Fibroblast of mammary gland (primary cell): ENCODE measurements at regions not wholly inside any gene's neighbourhood (a gene's known extent, or its start where the extent isn't known, plus 50 kb on each side); places are given as distances from the start of the nearest gene placed in this dataset.

Experiments used
- DNase-seq: peaks from one replicate; pipeline ENCODE4 v3.0.0-alpha.2; 2010; ENCODE audit warnings: low read depth
- H3K4me3 ChIP-seq: 2 replicates; pipeline ENCODE4 v1.5.1; 2011; ENCODE audit warnings: low read depth, mild to moderate bottlenecking, low read length, moderate library complexity; ENCODE audit not compliant: control insufficient read depth
- TF ChIP-seq, protein P1 (sequence below): conservative IDR thresholded peaks from 2 replicates; pipeline ENCODE4 v1.5.1; 2011; ENCODE audit warnings: low read depth, low read length, inconsistent platforms; ENCODE audit not compliant: control insufficient read depth, insufficient read depth

DNA sequence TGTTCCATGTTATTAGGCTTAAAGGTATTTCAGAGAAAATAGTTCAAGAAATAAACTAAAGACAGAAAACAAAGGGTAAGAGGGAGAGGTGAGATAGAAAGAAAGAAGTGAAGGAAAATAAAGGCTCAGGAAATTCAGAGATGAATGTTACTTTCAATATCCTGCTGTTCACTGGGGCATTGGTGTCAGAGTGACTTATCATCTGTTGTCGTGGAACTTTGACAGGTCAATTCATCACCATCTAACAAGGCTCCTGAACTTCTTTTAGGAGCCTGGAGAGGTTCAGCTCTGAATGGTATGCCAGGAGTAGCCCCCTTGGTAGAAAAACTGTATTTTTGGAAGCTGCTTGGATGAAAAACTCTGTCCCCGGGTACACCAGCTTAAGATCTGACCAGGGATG, 100.1 kb downstream of the KLF6 start:
- TF ChIP-seq, protein P1, sequence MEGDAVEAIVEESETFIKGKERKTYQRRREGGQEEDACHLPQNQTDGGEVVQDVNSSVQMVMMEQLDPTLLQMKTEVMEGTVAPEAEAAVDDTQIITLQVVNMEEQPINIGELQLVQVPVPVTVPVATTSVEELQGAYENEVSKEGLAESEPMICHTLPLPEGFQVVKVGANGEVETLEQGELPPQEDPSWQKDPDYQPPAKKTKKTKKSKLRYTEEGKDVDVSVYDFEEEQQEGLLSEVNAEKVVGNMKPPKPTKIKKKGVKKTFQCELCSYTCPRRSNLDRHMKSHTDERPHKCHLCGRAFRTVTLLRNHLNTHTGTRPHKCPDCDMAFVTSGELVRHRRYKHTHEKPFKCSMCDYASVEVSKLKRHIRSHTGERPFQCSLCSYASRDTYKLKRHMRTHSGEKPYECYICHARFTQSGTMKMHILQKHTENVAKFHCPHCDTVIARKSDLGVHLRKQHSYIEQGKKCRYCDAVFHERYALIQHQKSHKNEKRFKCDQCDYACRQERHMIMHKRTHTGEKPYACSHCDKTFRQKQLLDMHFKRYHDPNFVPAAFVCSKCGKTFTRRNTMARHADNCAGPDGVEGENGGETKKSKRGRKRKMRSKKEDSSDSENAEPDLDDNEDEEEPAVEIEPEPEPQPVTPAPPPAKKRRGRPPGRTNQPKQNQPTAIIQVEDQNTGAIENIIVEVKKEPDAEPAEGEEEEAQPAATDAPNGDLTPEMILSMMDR = no peak
- DNase-seq = no peak
- no peak overlapping the region for H3K4me3 ChIP-seq

DNA sequence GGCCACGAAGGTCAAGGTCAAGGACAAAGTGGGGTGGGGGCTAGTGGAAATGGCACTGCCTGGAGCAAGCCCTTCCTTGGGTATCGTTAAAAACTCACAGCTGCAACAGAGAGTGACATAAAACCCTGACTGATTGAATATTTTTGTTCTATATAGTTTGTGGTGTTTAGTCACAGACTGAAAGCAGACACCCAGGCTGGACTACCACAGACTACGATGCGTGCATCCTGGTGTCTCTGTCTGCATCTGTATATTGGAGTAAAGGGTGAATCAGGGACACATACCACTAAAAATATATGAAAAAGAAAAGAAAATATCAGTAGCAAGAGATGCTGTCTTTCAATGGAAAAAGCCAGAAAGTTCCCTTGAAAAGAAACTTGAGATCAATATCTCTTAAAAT, 101.4 kb downstream of the KLF6 start:
- DNase-seq = no peak
- TF ChIP-seq, protein P1 = no peak

DNA sequence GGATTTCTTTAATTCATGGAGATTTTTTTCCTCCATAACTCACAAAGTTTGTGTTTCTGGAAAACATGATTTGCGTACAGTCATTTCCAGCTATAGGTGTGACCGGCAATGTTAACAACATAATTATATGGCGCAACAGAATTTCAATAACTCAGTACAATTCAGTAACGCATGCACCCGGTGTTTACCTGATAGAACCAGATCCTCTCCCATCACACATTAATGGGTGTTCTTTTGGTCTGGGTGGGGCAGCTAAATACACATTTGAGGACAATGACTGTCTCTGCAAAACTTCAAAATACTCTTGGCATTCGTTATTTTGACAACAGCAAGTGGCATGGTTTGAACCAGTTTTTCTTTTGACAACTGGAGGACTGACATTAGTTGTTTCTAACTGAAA, 102.3 kb downstream of the KLF6 start:
- TF ChIP-seq, protein P1 = no peak
- H3K4me3 ChIP-seq = no peak overlapping the region
- DNase-seq = no peak

More for the DNA sequence above, 101.4 kb downstream of the KLF6 start:
- no peak overlapping the region for H3K4me3 ChIP-seq

DNA sequence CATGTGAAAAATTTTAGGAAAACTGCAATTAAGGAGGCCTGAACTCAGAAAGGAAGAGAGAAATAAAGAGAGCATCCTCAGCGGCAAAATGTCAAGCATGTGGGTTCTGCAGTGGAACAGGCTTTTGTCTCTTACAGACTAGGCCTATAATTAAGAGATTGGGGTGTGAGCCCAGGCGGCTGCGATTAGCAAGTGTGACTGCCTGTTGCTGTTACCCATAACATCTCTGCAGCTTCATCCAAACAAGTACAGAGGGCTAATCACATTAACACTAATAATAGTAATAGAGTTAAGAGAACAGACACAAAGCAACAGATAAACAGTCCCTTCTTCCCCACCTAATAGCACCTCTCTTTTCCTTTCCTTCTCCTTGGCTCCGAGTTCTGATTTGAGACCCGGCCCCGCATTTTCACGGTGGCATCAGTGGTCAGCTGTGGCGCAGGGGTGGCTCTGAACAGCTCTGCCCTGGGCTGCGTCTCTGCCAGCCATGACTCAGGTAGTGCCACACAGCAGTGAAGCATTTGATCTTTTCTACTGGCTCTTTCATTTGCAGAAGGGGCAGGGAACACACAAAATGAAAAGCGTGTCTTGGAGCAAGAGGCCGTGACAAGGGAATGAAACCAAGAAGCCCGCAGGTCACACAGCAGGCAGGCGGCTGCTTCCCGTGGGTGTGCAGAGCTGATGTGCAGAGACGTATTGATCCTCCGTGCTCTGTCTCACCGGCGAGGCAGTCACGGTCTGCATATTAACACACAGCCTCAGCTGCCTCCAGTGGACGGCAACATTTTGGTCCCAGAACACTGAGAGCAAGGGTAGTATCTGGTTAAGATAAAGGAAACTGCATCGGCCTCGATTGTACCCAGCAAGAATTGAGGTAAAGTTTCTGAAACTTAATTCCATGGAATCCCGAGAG, 103.1 kb downstream of the KLF6 start:
- TF ChIP-seq, protein P1 = no peak
- no peak overlapping the region for H3K4me3 ChIP-seq
- DNase-seq = no peak

DNA sequence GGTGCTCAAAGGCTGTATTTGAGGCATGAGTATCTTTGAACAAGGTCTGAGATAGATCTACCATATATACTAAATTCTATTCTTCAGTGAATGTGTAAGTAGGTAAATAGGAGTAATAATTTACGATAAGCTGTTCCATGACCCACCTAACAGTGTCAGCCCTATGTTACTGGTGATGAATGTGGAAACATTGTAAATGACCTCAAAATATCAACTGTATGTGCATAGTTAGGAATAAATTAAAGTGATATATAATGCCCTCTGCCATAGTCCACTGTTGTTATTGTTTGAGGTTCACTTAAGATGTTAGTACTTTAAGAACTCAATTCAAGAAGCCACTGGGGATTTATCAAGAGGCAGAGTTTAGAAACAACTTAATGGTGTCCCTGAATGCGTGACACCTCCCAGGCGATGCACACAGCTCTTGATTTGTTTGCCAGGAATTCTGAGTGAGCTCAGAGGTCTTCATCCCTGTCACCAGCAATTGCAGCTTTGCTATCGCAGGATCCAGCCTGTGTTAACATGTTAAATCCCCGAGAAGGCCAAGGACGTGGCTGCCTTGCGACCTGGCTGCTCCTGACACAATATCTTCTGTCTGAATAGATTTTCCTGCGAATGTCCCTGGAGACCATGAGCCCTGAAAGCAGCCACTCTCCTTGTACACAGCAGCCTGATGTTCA, 104.9 kb downstream of the KLF6 start:
- TF ChIP-seq, protein P1 = no peak
- H3K4me3 ChIP-seq = no peak overlapping the region
- no peak for DNase-seq

DNA sequence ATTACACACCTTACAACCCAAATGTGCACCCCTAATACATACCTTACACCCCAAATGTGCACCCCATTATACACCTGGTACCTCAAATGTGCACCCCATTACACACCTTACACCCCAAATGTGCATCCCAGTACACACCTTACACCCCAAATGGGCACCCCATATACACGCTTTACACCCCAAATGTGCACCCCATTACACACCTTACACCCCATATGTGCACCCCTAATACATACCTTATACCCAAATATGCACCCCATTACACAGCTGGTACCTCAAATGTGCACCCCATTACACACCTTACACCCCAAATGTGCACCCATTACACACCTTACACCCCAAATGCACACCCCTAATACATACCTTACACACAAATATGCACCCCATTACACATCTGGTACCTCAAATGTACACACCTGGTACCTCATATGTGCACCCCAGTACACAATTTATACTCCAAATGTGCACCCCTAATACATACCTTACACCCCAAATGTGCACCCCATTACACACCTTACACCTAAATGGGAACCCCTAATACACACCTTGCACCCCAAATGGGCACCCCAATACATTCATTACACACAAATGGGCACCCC, 106.3 kb downstream of the KLF6 start:
- H3K4me3 ChIP-seq = no peak overlapping the region
- no peak for DNase-seq
- TF ChIP-seq, protein P1 = no peak
